ENCODE measurements at regions not wholly inside any gene's neighbourhood (a gene's known extent, or its start where the extent isn't known, plus 50 kb on each side); places are given as distances from the start of the nearest gene placed in this dataset.

DNA sequence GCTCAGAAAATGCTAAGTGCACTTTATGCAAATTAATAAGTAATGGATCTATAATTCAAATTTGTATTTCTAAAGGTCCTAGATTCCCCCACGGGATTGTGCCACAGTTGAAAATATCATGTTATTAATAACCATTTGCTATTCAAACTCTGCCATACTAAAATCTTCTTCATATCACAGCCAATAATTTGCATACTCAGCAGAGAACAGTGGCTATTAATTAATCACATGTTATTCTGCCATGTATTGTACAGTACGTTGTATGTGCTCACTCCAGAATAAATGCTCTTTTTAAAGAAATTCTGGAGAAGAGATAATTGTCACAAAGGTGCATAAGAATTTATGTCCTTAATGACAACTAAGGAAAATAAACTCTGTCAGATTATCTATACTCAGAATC lies 184.9 kb upstream of the LUZP2 start:
- TF ChIP-seq, protein P1, sequence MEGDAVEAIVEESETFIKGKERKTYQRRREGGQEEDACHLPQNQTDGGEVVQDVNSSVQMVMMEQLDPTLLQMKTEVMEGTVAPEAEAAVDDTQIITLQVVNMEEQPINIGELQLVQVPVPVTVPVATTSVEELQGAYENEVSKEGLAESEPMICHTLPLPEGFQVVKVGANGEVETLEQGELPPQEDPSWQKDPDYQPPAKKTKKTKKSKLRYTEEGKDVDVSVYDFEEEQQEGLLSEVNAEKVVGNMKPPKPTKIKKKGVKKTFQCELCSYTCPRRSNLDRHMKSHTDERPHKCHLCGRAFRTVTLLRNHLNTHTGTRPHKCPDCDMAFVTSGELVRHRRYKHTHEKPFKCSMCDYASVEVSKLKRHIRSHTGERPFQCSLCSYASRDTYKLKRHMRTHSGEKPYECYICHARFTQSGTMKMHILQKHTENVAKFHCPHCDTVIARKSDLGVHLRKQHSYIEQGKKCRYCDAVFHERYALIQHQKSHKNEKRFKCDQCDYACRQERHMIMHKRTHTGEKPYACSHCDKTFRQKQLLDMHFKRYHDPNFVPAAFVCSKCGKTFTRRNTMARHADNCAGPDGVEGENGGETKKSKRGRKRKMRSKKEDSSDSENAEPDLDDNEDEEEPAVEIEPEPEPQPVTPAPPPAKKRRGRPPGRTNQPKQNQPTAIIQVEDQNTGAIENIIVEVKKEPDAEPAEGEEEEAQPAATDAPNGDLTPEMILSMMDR (IDR thresholded peaks at IDR 0.05; ENCODE audit: low read depth, low read length) = no peak
- H3K4me1 ChIP-seq = no peaks in the 10 kb centered on the region
- no peak for DNase-seq
- no peaks in the 10 kb centered on the region for H3K36me3 ChIP-seq
- no peaks in the 10 kb centered on the region for H3K27me3 ChIP-seq
- H3K9me3 ChIP-seq = no peaks in the 10 kb centered on the region
- no peak overlapping the region for H3K4me3 ChIP-seq (ENCODE audit: low read depth, low read length)

DNA sequence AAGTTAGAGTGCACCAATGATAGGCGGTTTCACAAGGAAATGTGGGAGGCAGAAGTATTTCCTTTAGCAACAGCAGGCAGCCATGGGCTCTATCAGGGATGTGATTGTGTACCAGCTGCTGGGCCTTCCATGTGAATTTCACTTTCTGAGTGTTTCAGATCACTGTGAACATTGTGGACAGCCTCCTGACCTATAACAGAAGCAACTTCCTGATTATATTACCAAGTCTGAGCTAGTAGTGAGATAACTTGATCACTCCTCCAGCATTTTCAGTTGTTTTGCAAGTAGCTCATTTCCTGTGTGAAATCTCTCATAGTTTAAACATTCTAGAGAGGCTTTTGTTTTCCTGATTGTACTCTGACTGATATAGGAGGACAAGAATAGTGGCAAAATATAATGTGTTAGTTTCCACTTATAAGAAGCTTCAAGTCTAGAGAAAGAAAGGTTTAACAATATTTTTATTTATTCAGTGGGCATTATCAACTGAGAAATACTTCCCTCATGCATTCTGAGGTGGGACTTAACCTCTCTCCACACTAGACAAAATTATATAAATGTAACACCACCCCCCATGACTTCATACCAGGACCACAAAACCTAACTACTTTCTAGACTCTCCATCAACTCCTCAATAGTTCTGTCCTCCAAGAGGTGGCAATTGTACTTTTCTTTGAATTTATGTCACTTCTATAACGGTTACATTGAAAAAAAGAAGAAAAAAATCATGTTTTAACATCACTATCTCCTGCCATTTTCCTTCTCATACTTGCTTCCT lies 184.2 kb upstream of the LUZP2 start:
- no peak for DNase-seq
- Histone ChIP-seq H3K27me3 (no peaks in the 10 kb centered on the region), H3K9me3 (no peaks in the 10 kb centered on the region), H3K4me3 (ENCODE audit: low read depth, low read length) (no peak overlapping the region), H3K36me3 (no peaks in the 10 kb centered on the region), H3K4me1 (no peaks in the 10 kb centered on the region)
- TF ChIP-seq, protein P1 (IDR thresholded peaks at IDR 0.05; ENCODE audit: low read depth, low read length) = no peak

DNA sequence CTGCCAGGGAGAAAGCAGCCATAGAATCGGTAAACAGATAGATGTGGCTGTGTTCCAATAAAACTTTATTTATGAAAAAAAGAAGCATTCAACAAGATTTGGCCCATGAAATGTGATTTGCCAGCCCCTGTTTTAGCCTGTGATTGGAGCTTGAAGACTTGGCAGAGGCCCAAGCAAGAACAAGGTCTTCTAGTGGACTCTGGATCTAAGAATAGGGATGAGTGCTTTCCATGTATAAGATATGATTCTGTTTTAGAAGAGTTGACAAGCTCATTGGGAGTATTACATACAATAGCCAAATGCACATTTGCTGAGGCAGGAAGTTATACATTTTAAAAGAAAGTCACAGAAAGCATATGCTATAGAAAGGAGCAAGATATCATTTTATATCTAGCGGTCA lies 175.6 kb upstream of the LUZP2 start:
- Histone ChIP-seq H3K4me1 (no peaks in the 10 kb centered on the region), H3K27me3 (no peaks in the 10 kb centered on the region), H3K36me3 (no peaks in the 10 kb centered on the region), H3K9me3 (no peaks in the 10 kb centered on the region), H3K4me3 (ENCODE audit: low read depth, low read length) (no peak overlapping the region)
- TF ChIP-seq, protein P1 (IDR thresholded peaks at IDR 0.05; ENCODE audit: low read depth, low read length) = no peak
- DNase-seq = no peak

GRCh38 chr11:24324211-24324610 lies 172.6 kb upstream of the LUZP2 start:
- no peaks in the 10 kb centered on the region for H3K9me3 ChIP-seq
- TF ChIP-seq, protein P1 (IDR thresholded peaks at IDR 0.05; ENCODE audit: low read depth, low read length) = no peak
- DNase-seq = no peak

DNA sequence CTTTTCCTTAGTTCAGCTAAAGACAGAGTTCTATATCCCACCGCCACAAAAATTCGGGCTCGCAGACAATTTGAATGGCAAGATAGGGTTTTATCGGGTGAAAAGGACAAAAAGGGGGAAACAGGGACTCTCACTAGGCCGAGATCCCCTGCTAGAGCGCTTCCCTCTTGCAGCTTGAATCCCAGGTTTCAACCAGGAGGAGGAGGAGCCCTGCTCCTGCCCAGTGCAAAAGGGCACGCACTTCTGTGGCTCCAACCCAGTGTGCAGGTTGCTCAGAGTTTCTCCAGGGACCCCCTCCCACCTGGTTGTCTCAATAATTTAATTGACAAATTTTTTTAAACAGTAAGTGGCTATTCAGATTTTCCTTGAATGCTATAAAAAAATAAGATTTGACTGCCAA lies 152.6 kb upstream of the LUZP2 start:
- H3K27me3 ChIP-seq = no peaks in the 10 kb centered on the region
- H3K4me3 ChIP-seq (ENCODE audit: low read depth, low read length) = no peak overlapping the region
- no peaks in the 10 kb centered on the region for H3K9me3 ChIP-seq
- no peaks in the 10 kb centered on the region for H3K4me1 ChIP-seq
- no peaks in the 10 kb centered on the region for H3K36me3 ChIP-seq
- TF ChIP-seq, protein P1 (IDR thresholded peaks at IDR 0.05; ENCODE audit: low read depth, low read length) = no peak
- no peak for DNase-seq

More at GRCh38 chr11:24324211-24324610, 172.6 kb upstream of the LUZP2 start:
- no peak overlapping the region for H3K4me3 ChIP-seq (ENCODE audit: low read depth, low read length)
- no peaks in the 10 kb centered on the region for H3K27me3 ChIP-seq
- no peaks in the 10 kb centered on the region for H3K4me1 ChIP-seq
- H3K36me3 ChIP-seq = no peaks in the 10 kb centered on the region

- Histone ChIP-seq H3K9me3 (no peaks in the 10 kb centered on the region), H3K27me3 (no peaks in the 10 kb centered on the region), H3K4me3 (ENCODE audit: low read depth, low read length) (no peak overlapping the region), H3K36me3 (no peaks in the 10 kb centered on the region), H3K4me1 (no peaks in the 10 kb centered on the region)
- TF ChIP-seq, protein P1 (IDR thresholded peaks at IDR 0.05; ENCODE audit: low read depth, low read length) = no peak
- DNase-seq = no peak
Measured at GRCh38 chr11:24348908-24349307, 147.9 kb upstream of the LUZP2 start.
